Transverse colon (tissue), 4 donors: ENCODE measurements at regions not wholly inside any gene's neighbourhood (a gene's known extent, or its start where the extent isn't known, plus 50 kb on each side); places are given as distances from the start of the nearest gene placed in this dataset.

Experiments used
- POLR2A ChIP-seq: fragments of 450-650 bp; IDR thresholded peaks from one replicate; pipeline ENCODE4 v1.6.1; 2016; ENCODE audit warnings: antibody characterized with exemption, mild to moderate bottlenecking, moderate library complexity
- POLR2AphosphoS5 ChIP-seq, 3 donors: sonication (generic); formaldehyde crosslinking; IDR thresholded peaks; one replicate each; pipeline ENCODE4 v1.6.1; 2016; ENCODE audit warnings: antibody characterized with exemption in 3 of 3
- TF ChIP-seq, protein P1 (sequence below), 5 experiments: fragments of 200-600 bp in 3 of 5; fragments of 450-650 bp in 2 of 5; sonication (generic) in 3 of 5; IDR thresholded peaks; 1 replicate in 2 of 5; 2 replicates in 3 of 5; pipeline ENCODE4 v1.5.1; 2016 to 2017; ENCODE audit warnings: antibody characterized with exemption in 5 of 5, inconsistent platforms in 3 of 5, mild to moderate bottlenecking in 2 of 5, moderate library complexity in 1 of 5

- no peak for TF ChIP-seq POLR2A
- TF ChIP-seq, protein P1, sequence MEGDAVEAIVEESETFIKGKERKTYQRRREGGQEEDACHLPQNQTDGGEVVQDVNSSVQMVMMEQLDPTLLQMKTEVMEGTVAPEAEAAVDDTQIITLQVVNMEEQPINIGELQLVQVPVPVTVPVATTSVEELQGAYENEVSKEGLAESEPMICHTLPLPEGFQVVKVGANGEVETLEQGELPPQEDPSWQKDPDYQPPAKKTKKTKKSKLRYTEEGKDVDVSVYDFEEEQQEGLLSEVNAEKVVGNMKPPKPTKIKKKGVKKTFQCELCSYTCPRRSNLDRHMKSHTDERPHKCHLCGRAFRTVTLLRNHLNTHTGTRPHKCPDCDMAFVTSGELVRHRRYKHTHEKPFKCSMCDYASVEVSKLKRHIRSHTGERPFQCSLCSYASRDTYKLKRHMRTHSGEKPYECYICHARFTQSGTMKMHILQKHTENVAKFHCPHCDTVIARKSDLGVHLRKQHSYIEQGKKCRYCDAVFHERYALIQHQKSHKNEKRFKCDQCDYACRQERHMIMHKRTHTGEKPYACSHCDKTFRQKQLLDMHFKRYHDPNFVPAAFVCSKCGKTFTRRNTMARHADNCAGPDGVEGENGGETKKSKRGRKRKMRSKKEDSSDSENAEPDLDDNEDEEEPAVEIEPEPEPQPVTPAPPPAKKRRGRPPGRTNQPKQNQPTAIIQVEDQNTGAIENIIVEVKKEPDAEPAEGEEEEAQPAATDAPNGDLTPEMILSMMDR (IDR thresholded peaks at IDR 0.05): no peak
- TF ChIP-seq POLR2AphosphoS5 (IDR thresholded peaks at IDR 0.05): no peak
These were observed 379.4 kb upstream of the KIAA1217 start for GRCh38 chr10:23829556-23829955.
